ENCODE measurements at regions not wholly inside any gene's neighbourhood (a gene's known extent, or its start where the extent isn't known, plus 50 kb on each side); places are given as distances from the start of the nearest gene placed in this dataset.

DNA sequence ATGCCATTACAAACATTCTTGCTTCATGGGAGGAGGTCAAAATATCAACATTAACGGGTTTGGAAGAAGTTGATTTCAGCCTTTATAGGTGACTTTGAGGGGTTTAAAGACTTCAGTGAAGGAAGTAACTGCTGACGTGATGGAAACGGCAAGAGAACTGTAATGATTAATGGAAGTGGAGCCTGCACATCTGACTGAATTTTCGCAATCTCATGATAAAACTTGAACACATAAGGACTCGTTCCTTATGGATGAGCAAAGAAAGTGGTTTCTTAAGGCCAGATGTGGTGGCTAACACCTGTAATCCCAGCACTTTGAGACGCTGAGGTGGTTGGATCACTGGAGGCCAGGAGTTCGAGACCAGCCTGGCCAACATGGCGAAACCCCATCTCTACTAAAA lies 226.1 kb downstream of the BCAS1 start:
- DNase-seq (ENCODE audit: low read depth) = no peak
- H3K4me3 ChIP-seq (ENCODE audit: low read depth, low read length) = no peak overlapping the region
- TF ChIP-seq, protein P1, sequence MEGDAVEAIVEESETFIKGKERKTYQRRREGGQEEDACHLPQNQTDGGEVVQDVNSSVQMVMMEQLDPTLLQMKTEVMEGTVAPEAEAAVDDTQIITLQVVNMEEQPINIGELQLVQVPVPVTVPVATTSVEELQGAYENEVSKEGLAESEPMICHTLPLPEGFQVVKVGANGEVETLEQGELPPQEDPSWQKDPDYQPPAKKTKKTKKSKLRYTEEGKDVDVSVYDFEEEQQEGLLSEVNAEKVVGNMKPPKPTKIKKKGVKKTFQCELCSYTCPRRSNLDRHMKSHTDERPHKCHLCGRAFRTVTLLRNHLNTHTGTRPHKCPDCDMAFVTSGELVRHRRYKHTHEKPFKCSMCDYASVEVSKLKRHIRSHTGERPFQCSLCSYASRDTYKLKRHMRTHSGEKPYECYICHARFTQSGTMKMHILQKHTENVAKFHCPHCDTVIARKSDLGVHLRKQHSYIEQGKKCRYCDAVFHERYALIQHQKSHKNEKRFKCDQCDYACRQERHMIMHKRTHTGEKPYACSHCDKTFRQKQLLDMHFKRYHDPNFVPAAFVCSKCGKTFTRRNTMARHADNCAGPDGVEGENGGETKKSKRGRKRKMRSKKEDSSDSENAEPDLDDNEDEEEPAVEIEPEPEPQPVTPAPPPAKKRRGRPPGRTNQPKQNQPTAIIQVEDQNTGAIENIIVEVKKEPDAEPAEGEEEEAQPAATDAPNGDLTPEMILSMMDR (conservative IDR thresholded peaks at IDR 0.05; ENCODE audit: low read depth, low read length) = no peak

DNA sequence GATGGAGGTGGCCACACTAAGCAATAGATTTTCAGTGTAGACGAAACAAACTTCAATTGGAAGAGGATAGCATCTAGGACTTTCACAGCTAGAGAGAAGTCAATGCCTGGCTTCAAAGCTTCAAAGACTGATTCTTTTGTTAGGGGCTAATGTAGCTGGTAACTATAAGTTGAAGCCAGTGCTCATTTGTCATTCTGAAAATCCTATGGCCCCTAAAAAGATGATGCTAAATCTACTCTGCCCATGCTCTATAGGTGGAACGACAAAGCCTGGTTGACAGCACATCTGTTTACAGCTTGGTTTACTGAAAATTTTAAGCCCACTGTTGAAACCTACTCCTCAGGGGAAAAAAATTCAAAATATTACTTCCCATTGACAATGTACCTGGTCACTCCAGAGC lies 226.7 kb downstream of the BCAS1 start:
- TF ChIP-seq, protein P1 (conservative IDR thresholded peaks at IDR 0.05; ENCODE audit: low read depth, low read length) = no peak
- DNase-seq (ENCODE audit: low read depth) = no peak
- H3K4me3 ChIP-seq (ENCODE audit: low read depth, low read length) = no peak overlapping the region

DNA sequence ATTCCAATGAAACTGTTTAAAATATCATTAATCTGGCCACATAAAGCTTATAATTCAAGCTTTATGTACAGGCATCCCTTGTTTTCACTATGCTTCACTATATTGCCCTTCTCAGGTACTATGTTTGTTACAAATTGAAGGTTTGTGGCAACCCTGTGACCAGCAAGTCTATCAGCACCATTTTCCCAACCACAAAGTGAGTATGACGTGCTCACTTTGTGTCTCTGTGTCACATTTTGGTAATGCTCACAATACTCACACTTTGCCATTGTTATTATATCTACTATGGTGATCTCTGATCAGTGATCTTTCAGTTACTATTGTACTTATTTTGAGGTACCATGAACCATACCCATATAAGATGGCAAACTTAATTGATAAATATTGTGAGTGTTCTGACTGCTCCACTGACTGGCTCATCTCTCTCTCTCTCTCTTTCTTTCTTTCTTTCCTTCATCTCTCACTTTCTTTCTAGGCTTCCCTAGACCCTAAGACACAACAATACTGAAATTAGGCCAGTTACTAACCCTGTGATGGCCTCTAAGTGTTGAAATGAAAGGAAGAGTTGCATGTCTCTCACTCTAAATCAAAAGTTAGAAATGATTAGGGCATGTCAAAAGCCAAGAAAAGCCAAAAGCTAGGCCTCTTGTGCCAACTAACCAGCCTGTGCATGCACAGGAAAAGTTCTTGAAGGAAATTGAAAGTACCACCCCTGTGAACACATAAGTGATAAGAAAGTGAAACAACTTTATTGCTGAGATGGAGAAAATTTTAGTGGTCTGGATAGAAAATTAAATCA lies 227.9 kb downstream of the BCAS1 start:
- TF ChIP-seq, protein P1 (conservative IDR thresholded peaks at IDR 0.05; ENCODE audit: low read depth, low read length) = no peak
- no peak overlapping the region for H3K4me3 ChIP-seq (ENCODE audit: low read depth, low read length)
- DNase-seq (ENCODE audit: low read depth) = no peak

DNA sequence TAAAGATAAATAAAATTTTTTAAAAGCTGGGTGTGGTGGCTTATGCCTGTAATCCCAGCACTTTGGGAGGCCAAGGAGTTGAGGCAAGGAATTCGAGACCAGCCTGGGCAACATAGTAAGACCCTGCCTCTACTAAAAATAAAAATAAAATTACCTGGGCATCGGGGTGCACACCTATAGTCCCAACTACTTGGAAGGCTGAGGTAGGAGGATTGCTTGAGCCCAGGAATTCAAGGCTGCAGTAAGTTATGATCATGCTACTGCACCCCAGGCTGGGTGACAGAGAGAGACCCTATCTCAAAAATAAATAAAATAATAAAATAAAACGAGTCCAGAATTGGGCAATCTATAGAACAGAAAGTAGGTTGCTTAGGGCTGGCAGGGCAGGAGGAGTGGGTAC lies 228.7 kb downstream of the BCAS1 start:
- no peak for DNase-seq (ENCODE audit: low read depth)
- no peak overlapping the region for H3K4me3 ChIP-seq (ENCODE audit: low read depth, low read length)
- TF ChIP-seq, protein P1 (conservative IDR thresholded peaks at IDR 0.05; ENCODE audit: low read depth, low read length) = no peak

DNA sequence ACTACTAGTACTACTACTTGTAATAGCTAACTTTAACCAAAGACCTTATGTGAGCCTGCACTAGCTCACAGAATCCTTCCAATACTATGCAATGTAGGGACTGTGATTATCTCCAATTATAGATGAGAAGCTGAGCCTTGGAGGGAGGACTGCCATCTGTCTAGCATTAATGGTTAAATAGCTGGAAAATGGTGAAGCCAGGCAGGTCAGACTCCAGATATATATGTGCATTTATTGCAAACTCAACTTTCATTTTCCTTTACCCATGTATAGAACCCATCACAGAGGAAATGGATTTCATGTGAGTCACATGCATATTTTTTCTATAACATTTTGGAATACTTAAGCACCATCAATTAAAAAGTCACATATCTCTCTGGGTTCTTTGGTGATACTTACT lies 229.9 kb downstream of the BCAS1 start:
- H3K4me3 ChIP-seq (ENCODE audit: low read depth, low read length) = no peak overlapping the region

DNA sequence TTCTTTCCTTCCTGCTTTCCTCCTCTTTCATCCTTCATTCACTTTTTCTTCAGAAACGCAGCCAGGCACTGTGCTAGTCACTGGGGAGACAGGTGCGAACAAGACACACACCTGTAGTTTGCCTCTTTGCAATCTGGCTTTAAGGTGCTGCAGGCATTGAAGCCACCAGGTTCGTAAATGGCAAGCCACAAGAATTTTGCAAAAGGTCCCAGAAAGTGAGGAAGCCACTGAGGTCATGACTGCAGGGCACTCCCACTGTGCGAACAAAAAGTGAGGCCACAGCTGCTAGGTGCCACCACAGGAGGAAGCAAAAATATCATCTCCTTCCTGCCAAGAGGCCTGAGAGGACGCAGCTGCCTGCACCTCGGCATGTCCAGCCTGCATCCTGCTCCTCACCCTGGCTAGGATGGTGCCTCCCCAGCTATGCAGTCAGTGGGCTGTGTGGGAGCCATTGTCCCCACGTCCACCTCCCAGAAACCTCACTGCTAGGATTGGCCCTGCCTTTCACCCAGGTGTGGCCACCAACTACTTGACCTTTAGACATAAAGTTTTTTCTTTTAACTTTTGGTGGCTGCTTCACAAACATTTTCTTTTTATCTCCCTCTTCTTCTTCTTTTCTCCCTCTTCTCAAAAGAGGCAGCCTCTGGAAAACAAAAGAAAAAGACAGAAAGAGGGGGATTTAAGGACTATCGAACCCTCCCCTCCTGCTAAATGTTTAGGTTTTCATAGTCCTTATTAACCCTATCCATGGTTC lies 230.8 kb downstream of the BCAS1 start:
- no peak overlapping the region for H3K4me3 ChIP-seq (ENCODE audit: low read depth, low read length)
- no peak for DNase-seq (ENCODE audit: low read depth)
- TF ChIP-seq, protein P1 (conservative IDR thresholded peaks at IDR 0.05; ENCODE audit: low read depth, low read length) = no peak

More for the DNA sequence above, 229.9 kb downstream of the BCAS1 start:
- TF ChIP-seq, protein P1 (conservative IDR thresholded peaks at IDR 0.05; ENCODE audit: low read depth, low read length) = no peak
- DNase-seq (ENCODE audit: low read depth) = no peak

Data from choroid plexus epithelial cell (primary cell).